OCI-LY1 (cell line): ENCODE measurements at regions not wholly inside any gene's neighbourhood (a gene's known extent, or its start where the extent isn't known, plus 50 kb on each side); places are given as distances from the start of the nearest gene placed in this dataset.

Experiments
- H2AFZ ChIP-seq: fragments of 200-600 bp; sonication (generic), shearing (Covaris generic); 2 replicates; pipeline ENCODE4 v1.6.0; 2014; ENCODE audit warnings: antibody characterized with exemption, mild to moderate bottlenecking, low read length
- H3F3A ChIP-seq: fragments of 200-600 bp; sonication (generic), shearing (Covaris generic); 2 replicates; pipeline ENCODE4 v1.6.0; 2014; ENCODE audit warnings: mild to moderate bottlenecking, antibody characterized with exemption, low read length, moderate library complexity; ENCODE audit not compliant: insufficient read depth
- H3K27ac ChIP-seq: fragments of 200-600 bp; sonication (generic); 2 replicates; pipeline ENCODE4 v1.5.1; 2014; ENCODE audit warnings: low read length, mixed run types, mild to moderate bottlenecking, low read depth; ENCODE audit not compliant: poor library complexity, severe bottlenecking
- H3K27me3 ChIP-seq: fragments of 200-600 bp; sonication (generic); 2 replicates; pipeline ENCODE4 v1.6.0; 2014; ENCODE audit warnings: antibody characterized with exemption, mild to moderate bottlenecking, low read length, moderate library complexity; ENCODE audit not compliant: insufficient read depth
- H3K36me3 ChIP-seq: fragments of 200-600 bp; sonication (generic); 2 replicates; pipeline ENCODE4 v1.6.1; 2014; ENCODE audit warnings: mild to moderate bottlenecking, antibody characterized with exemption, low read length, moderate library complexity, mixed read lengths; ENCODE audit not compliant: insufficient read depth
- H3K4me1 ChIP-seq: fragments of 200-600 bp; sonication (generic); 2 replicates; pipeline ENCODE4 v1.5.1; 2014; ENCODE audit warnings: mild to moderate bottlenecking, low read length, moderate library complexity; ENCODE audit not compliant: insufficient read depth, severe bottlenecking
- H3K4me2 ChIP-seq: fragments of 200-600 bp; sonication (generic), shearing (Covaris generic); 2 replicates; pipeline ENCODE4 v1.6.1; 2014; ENCODE audit warnings: low read length
- H3K4me3 ChIP-seq: fragments of 200-600 bp; sonication (generic); 2 replicates; pipeline ENCODE4 v1.5.1; 2014; ENCODE audit warnings: low read length, low read depth, mild to moderate bottlenecking, mixed read lengths; ENCODE audit not compliant: poor library complexity, severe bottlenecking
- H3K79me2 ChIP-seq: fragments of 200-600 bp; shearing (Covaris generic); 2 replicates; pipeline ENCODE4 v1.6.1; 2016; ENCODE audit warnings: mixed run types, low read length, mixed read lengths; ENCODE audit not compliant: insufficient read depth
- H3K9ac ChIP-seq: fragments of 200-600 bp; sonication (generic), shearing (Covaris generic); 2 replicates; pipeline ENCODE4 v1.6.1; 2014; ENCODE audit warnings: mild to moderate bottlenecking, low read length, mixed read lengths
- H3K9me2 ChIP-seq: fragments of 200-600 bp; sonication (generic), shearing (Covaris generic); 2 replicates; pipeline ENCODE4 v1.6.1; 2014; ENCODE audit warnings: low read depth, mild to moderate bottlenecking, low read length, mixed read lengths
- H3K9me3 ChIP-seq: fragments of 200-600 bp; shearing (Covaris generic); 2 replicates; pipeline ENCODE4 v1.6.1; 2014; ENCODE audit warnings: low read length, mixed read lengths
- H4K20me1 ChIP-seq: fragments of 200-600 bp; sonication (generic), shearing (Covaris generic); 2 replicates; pipeline ENCODE4 v1.6.0; 2016; ENCODE audit warnings: mild to moderate bottlenecking, low read length; ENCODE audit not compliant: insufficient read depth
- CTCF ChIP-seq: fragments of 200-600 bp; sonication (generic), shearing (Covaris generic); IDR thresholded peaks from 2 replicates; pipeline ENCODE4 v1.5.1; 2017; ENCODE audit warnings: mild to moderate bottlenecking, antibody characterized with exemption, low read length, moderate library complexity, mixed read lengths
- EZH2 ChIP-seq: fragments of 200-600 bp; sonication (generic), shearing (Covaris generic); IDR thresholded peaks from 2 replicates; pipeline ENCODE4 v1.8.0; 2017; ENCODE audit warnings: borderline replicate concordance, mixed run types, mild to moderate bottlenecking, antibody characterized with exemption, low read length, moderate library complexity, mixed read lengths

GRCh38 chr1:245019910-245020486 lies 134.8 kb upstream of the KIF26B start:
- no peaks in the 10 kb centered on the region; the same call in 1 of the 2 replicates for H3K36me3 ChIP-seq
- H3K9ac ChIP-seq, result no peak overlapping the region
- H3K27ac ChIP-seq, result no peak overlapping the region
- no peaks in the 10 kb centered on the region for H3K9me3 ChIP-seq
- no peak overlapping the region for H3K4me2 ChIP-seq
- H4K20me1 ChIP-seq, result no peaks in the 10 kb centered on the region
- no peaks in the 10 kb centered on the region for H3K79me2 ChIP-seq
- TF ChIP-seq EZH2, result no peak
- TF ChIP-seq CTCF, result no peak
- no peaks in the 10 kb centered on the region for H3F3A ChIP-seq
- H2AFZ ChIP-seq, result no peak overlapping the region
- H3K27me3 ChIP-seq, result no peaks in the 10 kb centered on the region
- no peaks in the 10 kb centered on the region for H3K4me1 ChIP-seq
- H3K9me2 ChIP-seq, result no peaks in the 10 kb centered on the region
- no peak overlapping the region for H3K4me3 ChIP-seq

GRCh38 chr1:245016700-245017099 lies 138.1 kb upstream of the KIF26B start:
- Histone ChIP-seq H3K9ac (no peak overlapping the region), H3K79me2 (no peaks in the 10 kb centered on the region), H3K4me3 (no peak overlapping the region), H3K9me2 (no peaks in the 10 kb centered on the region), H4K20me1 (no peaks in the 10 kb centered on the region), H3K4me2 (no peak overlapping the region), H3K9me3 (no peaks in the 10 kb centered on the region), H3K4me1 (no peaks in the 10 kb centered on the region), H3K36me3 (no peaks in the 10 kb centered on the region), H3K27me3 (no peaks in the 10 kb centered on the region), H3F3A (no peaks in the 10 kb centered on the region), H2AFZ (no peak overlapping the region), H3K27ac (no peak overlapping the region)
- TF ChIP-seq EZH2, result no peak
- TF ChIP-seq CTCF, result no peak

GRCh38 chr1:245015031-245015430 lies 139.8 kb upstream of the KIF26B start:
- Histone ChIP-seq H3K27ac (no peak overlapping the region), H4K20me1 (no peaks in the 10 kb centered on the region), H3K9me3 (no peaks in the 10 kb centered on the region), H3K4me1 (no peaks in the 10 kb centered on the region), H3K9me2 (no peaks in the 10 kb centered on the region), H3K4me2 (no peak overlapping the region), H2AFZ (no peak overlapping the region), H3K79me2 (no peaks in the 10 kb centered on the region), H3K36me3 (no peaks in the 10 kb centered on the region), H3K27me3 (no peaks in the 10 kb centered on the region), H3K4me3 (no peak overlapping the region), H3F3A (no peaks in the 10 kb centered on the region), H3K9ac (no peak overlapping the region)
- no peak for TF ChIP-seq EZH2
- no peak for TF ChIP-seq CTCF
